ENCODE measurements at regions not wholly inside any gene's neighbourhood (a gene's known extent, or its start where the extent isn't known, plus 50 kb on each side); places are given as distances from the start of the nearest gene placed in this dataset.

DNA sequence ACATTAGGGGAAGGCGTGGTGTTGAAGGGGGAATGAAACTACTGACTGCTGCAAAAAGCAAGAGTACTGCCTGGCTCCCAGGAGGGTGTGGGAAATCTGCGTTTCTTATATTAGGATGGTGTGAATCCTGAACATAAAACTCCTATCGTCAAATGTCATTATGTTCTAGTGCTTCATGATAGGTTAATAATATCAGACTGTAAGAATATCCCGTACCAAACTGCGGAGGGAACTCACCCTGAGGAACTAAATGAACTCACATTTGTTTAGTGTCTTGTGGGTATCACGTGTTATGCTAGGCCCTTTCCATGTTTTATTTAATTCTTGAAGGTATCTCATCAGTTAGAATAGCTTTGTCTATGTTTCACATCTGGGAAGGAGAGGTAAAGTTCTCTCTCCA lies 610.7 kb downstream of the QKI start:
- TF ChIP-seq RAD21 (CRISPR knock-in tag; conservative IDR thresholded peaks at IDR 0.05 in 1 of 2, IDR thresholded peaks at IDR 0.05 in 1 of 2) (no peak), NFE2L1 (tag; IDR thresholded peaks at IDR 0.05; ENCODE audit: borderline replicate concordance, low read depth) (no peak), DPF2 (IDR thresholded peaks at IDR 0.05) (no peak), FOXK2 (conservative IDR thresholded peaks at IDR 0.05 in 1 of 2, IDR thresholded peaks at IDR 0.05 in 1 of 2; ENCODE audit: low read depth in 2 of 2) (no peak), ZNF24 (IDR thresholded peaks at IDR 0.05) (no peak), ZNF507 (tag; conservative IDR thresholded peaks at IDR 0.05) (no peak), ZBTB7A (IDR thresholded peaks at IDR 0.05; ENCODE audit: borderline replicate concordance, control insufficient read depth, low read depth, low read length) (no peak), HMG20A (CRISPR knock-in tag; conservative IDR thresholded peaks at IDR 0.05) (no peak), FOS (IDR thresholded peaks at IDR 0.05; ENCODE audit: extremely low read depth, insufficient read length) (no peak), RFX7 (CRISPR knock-in tag; IDR thresholded peaks at IDR 0.05) (no peak), NR3C1 (CRISPR knock-in tag; IDR thresholded peaks at IDR 0.05) (no peak), TBP (optimal IDR thresholded peaks at IDR 0.05; ENCODE audit: low read depth, low read length) (no peak)
- TF ChIP-seq, protein P1, sequence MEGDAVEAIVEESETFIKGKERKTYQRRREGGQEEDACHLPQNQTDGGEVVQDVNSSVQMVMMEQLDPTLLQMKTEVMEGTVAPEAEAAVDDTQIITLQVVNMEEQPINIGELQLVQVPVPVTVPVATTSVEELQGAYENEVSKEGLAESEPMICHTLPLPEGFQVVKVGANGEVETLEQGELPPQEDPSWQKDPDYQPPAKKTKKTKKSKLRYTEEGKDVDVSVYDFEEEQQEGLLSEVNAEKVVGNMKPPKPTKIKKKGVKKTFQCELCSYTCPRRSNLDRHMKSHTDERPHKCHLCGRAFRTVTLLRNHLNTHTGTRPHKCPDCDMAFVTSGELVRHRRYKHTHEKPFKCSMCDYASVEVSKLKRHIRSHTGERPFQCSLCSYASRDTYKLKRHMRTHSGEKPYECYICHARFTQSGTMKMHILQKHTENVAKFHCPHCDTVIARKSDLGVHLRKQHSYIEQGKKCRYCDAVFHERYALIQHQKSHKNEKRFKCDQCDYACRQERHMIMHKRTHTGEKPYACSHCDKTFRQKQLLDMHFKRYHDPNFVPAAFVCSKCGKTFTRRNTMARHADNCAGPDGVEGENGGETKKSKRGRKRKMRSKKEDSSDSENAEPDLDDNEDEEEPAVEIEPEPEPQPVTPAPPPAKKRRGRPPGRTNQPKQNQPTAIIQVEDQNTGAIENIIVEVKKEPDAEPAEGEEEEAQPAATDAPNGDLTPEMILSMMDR (IDR thresholded peaks at IDR 0.05 in 2 of 3, conservative IDR thresholded peaks at IDR 0.05 in 1 of 3; ENCODE audit: insufficient read depth in 2 of 3, low read depth in 1 of 3, low read length in 3 of 3) = no peak
- TF ChIP-seq, protein P2, sequence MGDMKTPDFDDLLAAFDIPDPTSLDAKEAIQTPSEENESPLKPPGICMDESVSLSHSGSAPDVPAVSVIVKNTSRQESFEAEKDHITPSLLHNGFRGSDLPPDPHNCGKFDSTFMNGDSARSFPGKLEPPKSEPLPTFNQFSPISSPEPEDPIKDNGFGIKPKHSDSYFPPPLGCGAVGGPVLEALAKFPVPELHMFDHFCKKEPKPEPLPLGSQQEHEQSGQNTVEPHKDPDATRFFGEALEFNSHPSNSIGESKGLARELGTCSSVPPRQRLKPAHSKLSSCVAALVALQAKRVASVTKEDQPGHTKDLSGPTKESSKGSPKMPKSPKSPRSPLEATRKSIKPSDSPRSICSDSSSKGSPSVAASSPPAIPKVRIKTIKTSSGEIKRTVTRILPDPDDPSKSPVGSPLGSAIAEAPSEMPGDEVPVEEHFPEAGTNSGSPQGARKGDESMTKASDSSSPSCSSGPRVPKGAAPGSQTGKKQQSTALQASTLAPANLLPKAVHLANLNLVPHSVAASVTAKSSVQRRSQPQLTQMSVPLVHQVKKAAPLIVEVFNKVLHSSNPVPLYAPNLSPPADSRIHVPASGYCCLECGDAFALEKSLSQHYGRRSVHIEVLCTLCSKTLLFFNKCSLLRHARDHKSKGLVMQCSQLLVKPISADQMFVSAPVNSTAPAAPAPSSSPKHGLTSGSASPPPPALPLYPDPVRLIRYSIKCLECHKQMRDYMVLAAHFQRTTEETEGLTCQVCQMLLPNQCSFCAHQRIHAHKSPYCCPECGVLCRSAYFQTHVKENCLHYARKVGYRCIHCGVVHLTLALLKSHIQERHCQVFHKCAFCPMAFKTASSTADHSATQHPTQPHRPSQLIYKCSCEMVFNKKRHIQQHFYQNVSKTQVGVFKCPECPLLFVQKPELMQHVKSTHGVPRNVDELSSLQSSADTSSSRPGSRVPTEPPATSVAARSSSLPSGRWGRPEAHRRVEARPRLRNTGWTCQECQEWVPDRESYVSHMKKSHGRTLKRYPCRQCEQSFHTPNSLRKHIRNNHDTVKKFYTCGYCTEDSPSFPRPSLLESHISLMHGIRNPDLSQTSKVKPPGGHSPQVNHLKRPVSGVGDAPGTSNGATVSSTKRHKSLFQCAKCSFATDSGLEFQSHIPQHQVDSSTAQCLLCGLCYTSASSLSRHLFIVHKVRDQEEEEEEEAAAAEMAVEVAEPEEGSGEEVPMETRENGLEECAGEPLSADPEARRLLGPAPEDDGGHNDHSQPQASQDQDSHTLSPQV (IDR thresholded peaks at IDR 0.05) = no peak

Measured in K562 (cell line).